Right ventricle myocardium superior (tissue), 1 donor: ENCODE measurements at regions not wholly inside any gene's neighbourhood (a gene's known extent, or its start where the extent isn't known, plus 50 kb on each side); places are given as distances from the start of the nearest gene placed in this dataset.
"Not testable (repeated sequence)": the region's sequence is repeated elsewhere in the genome, so short reads cannot be mapped to it uniquely, and the experiment has no call there.

Experiments used
- ATAC-seq: fragments of 200-7000 bp; cut with Tn5 transposase; one replicate; pipeline ENCODE4 v1.9.1; 2020; ENCODE audit warnings: mild to moderate bottlenecking; ENCODE audit not compliant: poor library complexity
- DNase-seq: peaks from one replicate; pipeline ENCODE4 v3.0.0-alpha.2; 2020
- intact Hi-C: fragments of 100-400 bp; cut with DNase I; formaldehyde crosslinking; loops from one replicate; pipeline ENCODE4 v1.11.2; 2022
- donor health status: DM: no; HTN: yes; CAD: no; lungs with severe emphysema.

DNA sequence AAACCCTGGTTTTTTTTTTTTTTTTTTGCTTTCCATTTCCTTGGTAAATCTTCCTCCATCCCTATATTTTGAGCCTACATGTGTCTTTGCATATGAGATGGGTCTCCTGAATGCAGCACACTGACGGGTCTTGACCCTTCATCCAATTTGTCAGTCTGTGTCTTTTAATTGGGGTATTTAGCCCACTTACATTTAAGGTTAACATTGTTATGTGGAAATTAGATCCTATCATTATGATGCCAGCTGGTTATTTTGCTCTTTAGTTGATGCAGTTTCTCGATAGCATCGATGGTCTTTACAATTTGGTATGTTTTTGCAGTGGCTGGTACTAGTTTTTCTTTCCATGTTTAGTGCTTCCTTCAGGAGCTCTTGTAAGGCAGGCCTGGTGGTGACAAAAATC, 603.2 kb upstream of the MAP3K7 start:
- DNase-seq, intact Hi-C loops, ATAC-seq: not testable (repeated sequence)

DNA sequence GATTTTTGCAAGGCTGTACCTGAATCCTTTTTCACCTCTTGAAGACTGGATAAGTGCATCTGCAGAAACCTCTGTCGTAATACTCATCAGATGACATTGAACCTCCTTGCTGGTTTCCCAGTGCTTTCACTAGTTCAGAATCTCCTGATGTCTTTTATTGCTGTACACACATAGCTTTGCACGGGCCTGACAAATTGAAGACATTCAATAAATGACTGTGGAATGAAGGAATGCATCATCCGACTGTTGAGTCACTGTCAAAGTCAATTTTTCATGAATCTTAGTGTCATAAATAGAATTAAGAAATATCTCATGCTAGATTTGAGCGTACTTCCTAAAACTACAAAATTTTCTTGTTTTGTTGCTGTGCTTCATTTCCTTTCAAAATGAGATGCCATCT, 598.2 kb upstream of the MAP3K7 start:
- intact Hi-C loops, result no loop called here
- DNase-seq, result no peak
- ATAC-seq, result no peak

DNA sequence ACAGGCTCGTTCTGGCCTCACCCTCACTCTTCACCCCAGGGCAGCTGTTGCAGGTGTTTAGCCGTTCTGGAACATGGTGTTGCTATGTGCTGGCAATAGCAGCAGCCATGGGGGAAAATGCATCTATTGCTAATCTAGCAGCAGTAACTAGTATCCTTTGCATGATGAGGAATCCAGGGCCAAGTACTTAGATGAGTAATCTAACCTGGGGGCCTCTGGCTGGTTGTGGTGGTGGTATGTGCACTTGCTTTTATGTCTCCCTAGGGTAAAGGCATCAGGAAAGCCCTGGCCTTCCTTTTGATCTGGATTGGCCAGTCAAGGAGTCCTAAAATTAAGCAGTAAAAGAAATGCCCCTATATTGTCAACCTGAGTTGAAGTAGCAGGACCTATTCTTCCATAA, 594.5 kb upstream of the MAP3K7 start:
- ATAC-seq (no peak), DNase-seq (no peak)
- intact Hi-C loops, result no loop called here

DNA sequence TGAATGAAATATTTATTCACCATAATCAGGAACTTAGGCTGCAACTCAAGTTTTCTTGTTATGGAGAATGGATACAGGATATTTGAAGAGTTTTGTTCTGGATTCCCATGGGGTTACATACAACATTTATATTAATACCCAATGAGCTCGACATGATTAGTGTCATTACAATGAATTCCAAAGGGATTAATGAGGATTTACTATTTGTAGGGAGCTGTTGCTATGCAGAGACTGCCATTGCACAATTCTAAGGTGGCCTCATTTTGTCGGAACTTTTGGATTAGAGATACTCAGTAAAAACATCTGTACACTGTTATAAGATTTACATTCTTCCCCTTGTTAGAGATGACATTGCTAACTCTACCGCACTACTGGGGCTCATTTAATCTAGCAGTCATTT, 586.8 kb upstream of the MAP3K7 start:
- ATAC-seq, result no peak
- intact Hi-C loops, result no loop called here
- no peak for DNase-seq

DNA sequence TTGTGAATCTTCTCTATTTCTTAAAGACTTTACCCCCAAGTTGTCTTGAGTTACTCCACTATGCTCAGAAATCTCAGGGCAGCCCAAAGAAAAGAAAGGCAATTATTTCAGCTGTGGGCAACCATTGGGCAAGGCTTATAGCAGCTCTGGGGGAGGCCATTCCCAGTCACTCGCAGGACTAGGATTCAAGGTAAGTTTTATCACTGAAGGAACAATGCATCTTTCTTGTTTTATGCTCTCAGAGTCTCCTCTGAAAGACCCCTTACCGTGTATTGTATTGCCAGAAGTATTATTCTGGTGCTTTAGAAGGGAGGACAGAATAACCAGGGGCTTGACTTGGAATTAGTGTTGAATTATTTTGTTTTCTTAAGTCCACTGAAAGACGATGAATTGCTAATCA, 586.3 kb upstream of the MAP3K7 start:
- no peak for DNase-seq
- intact Hi-C loops, result no loop called here
- ATAC-seq, result no peak

DNA sequence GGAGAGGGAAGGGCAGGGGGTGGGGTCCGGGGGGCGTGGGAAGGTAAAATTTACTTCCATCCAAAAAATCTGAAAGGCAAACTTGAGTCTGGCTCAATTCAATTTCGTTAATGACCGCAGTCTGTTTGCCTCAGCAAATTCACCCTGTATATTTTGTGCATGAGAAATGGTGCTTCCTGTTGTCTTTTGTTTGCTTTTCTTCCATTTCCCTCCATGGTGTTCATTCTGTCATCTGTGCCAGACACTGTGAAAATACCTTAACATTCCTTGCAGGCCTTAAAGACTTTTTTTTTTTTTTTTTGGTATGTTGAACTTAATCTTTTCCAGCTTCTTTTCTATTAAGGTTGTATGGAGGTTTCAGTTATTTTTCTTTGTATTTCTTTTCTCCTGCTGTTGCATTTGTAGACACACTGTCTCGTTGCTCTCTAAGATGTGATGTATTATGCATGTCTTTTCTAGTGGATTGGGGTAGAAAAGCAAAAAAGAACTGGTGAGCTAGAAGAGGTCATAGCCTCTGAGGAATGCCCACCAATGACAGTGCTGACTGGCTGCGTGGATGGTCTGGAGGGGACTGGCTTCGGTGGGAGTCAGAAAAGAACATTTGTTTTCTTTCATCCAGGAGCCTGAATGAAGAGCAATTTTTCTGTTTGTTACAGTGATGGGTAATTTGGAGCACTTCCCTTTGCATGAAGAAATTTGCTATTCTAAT, 585.0 kb upstream of the MAP3K7 start:
- no peak for ATAC-seq
- DNase-seq, result no peak
- intact Hi-C loops, result no loop called here

DNA sequence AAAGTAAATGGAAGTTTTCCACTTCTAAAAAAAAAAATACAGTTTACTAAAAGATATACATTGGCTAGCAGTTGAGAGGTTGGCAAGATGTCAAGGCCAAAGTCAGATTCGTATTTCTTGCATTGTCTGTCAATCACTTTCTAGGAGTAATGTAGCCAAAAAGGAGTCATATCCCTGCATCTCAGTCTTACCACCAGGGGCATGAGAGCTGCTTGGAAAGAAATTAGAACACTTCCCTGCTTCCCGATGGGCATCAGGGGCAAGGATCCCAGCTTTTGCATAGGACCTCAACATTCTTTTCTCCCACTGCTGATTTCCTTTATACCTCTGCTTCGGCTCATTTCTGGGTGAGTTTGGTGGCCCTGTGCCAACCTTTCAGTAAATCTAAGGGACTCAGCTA, 581.0 kb upstream of the MAP3K7 start:
- intact Hi-C loops, result no loop called here
- ATAC-seq (no peak), DNase-seq (no peak)

DNA sequence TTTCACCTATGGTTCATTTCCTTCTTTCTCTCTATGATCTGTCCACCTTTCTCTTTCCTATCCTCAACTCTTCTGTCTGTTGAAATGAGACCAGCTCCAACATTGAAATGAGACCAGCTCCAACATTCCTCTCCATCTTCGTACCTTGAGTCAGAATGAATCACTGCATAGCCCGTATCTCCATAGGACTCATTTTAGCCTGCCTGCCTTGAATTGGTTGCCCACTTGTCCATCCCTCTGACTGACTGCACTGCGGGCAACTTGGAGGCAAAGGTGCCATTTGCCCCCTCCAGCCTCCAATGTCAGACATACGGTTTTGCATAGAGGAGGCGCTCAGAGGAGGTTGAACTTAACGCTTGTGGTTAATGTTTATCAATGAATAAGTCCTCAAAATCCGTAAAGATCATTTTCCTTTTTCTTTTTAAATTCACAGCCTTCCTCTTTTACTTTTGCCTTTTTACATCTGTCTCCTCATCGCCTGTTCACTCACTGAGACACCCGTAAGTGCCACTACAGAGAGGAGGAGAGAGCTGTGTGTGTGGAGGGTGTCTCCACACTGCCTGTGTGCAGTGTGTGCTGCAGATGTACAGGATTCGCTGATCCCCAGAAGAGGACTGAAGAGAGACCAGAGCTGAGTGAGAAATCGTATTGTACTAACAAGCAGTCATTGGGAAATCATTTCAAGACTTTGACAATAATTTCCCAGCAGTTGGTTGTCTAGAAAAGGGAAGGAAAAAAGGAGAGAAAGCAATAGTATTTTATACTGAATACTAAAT, 579.6 kb upstream of the MAP3K7 start:
- DNase-seq (no peak), ATAC-seq (no peak)
- intact Hi-C loops, result no loop called here

DNA sequence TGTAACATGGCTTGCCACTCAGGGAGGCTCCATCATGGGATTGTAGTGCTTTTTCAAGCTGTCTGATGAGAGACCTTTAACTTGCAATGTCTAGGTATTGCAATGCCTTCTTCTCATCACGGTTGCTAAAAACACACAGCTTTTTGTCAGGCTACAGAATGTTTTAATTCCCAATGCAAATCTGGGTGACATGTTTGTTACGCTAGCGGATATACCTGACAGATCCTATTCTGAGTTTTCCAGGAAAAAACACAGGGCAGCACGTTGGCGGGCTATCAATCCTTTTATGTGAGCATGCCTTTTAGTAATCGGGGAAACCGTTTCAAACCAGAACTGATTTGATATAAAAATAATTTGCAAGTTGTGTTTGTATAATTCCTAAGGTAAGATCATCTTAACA, 577.2 kb upstream of the MAP3K7 start:
- ATAC-seq (no peak), DNase-seq (no peak)
- intact Hi-C loops, result no loop called here

DNA sequence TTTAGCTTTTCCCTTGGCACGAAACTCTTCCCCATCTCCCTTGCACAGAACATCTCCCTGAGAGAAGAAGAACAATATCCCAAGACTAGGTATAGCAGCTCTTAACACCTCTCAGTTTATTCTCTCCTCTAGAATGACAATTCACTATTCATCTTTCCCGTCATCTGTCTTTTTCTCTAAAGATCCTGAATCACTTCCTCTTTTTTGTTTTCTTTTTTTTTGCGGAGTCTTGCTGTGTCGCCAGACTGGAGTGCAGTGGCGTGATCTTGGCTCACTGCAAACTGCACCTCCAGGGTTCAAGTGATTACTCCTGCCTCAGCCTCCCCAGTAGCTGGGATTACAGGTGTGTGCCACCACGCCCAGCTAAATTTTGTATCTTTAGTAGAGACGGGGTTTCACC, 574.4 kb upstream of the MAP3K7 start:
- DNase-seq, result no peak
- ATAC-seq, result no peak
- intact Hi-C loops, result no loop called here

DNA sequence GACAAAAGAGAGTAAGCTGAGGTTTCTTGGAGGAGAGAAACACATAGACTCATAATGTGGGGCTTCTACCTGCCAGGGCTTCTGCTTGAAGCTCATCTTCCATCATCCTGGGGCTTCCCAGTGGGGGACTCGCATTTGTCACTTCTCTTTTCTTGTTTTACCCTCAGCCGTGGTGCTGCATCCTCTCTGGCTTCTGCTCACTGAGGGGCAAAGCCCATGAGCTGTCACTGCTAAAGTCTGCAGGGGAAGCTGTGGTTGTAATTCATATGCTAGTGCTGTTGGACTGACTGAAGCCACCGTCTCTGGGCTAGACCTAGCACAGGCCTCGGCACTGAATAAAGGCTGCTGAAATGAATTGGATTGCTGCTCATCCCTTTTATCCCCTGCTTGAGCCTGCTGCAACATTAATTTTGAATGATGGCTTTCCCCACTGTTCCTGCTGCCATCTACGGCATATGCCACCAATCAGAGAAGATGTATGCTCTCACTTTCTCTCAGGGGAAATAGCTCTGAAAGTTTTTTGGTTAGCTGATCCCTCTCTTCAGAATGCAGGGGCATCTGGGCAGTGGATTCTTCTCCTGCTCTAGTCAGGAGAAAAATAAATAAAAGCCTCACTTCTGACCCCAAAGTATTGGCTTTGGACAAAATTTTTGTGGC, 568.4 kb upstream of the MAP3K7 start:
- no peak for ATAC-seq
- no peak for DNase-seq
- intact Hi-C loops, result no loop called here

DNA sequence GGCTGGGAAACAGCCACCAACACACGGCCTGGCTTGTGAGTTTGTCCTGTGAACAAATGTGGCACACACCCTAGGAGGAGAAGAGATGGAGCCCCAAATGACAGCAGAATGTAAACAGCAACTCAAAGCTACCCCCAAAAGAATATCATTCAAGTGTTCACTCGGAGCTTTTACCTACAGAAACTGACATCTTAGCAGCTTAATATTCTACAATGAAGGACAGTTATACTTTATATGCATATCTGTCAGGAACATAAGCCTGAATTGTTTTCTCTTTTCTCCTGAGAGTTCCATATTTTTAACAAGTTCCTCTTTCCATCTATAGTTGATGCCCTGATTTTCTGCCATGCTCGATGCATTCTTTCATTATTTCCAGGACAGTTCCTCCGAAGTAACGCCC, 566.0 kb upstream of the MAP3K7 start:
- intact Hi-C loops, result no loop called here
- DNase-seq (no peak), ATAC-seq (no peak)

DNA sequence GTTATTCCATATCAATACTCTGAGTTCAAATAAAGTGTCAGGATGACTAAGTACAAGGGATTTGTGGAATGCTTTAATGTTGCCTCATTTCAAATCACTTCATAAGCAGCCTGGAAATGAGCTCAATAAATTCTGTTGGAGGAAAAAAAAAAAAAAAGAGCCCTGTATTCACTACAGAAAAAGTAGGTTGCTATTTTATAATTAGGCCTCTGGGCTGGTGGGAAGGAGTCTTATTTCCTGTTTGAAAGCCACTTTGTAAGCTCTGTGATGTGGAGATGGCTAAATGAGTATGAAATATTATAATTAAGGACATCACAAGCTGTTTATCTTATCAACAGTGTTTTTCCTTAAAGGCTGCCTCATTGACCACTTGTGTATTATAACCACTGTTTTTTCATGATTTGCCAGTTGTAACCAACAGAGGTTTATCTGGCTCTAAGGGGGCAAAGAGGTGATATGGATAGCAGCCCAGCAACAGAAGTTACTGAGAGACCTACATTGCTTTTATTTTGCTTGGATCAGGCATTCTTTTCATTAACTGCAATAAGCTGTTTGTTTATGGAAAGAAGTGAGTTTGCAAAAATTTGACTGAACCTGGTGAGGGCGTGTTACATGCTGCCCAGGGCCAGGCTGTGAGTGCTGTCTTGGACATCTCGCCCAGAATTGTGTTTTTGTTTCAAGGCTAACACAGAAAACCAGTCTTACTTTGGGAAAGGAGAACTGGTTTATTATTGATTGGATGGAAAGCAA, 563.3 kb upstream of the MAP3K7 start:
- DNase-seq (no peak), ATAC-seq (no peak)
- intact Hi-C loops, result no loop called here

DNA sequence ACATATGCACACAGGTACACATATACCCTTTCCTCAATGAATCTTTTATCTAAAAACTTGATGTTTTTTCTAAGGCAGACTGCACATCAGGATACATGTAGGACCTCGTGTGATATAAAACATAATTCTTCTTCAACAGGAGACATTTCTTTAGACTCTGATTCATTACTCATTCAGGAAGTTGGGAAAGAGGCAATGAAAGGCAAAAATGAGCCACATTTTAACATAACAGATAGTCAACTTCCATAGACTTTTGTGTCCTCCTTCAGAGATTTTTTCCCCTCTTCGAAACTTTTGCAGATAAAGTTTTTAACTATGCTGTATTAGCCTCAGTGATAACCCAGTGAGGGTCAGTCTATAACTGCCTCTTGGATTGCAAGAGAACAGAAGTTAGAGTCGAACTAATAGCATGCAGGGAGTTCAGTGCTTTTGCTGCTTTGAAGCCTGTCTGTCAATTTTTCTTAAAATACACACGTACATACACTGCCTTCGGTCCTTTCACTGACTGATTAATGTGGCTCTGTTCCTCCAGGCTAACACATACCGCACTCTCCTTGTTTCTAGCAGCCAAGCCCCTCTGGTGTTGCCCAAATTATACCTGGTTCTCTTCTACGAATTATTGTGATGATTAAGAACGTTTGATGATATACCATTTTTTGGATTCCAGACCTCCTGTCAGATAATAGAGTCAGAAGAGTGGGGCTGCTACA, 562.5 kb upstream of the MAP3K7 start:
- no peak for DNase-seq
- ATAC-seq, result no peak
- intact Hi-C loops, result no loop called here

DNA sequence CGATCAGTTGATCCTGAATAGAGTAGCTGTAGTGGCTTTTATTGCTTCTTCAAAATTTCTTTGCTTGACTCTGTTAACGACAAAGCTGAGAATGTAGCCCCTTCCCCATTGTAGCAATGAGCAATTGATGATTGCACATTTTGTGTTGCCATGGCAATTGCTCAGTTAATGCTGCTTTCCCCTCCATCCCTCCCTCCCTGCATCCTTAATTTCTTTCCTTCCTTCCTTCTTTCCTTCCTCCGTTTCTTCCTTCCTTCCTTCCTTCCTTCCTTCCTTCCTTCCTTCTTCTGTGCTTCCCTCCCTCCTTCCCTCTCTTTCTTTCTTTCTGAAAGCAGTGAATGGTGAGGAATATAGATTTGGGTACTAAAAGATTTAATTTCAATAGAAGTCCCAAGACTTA, 557.3 kb upstream of the MAP3K7 start:
- DNase-seq (no peak), ATAC-seq (no peak)
- intact Hi-C loops, result no loop called here

DNA sequence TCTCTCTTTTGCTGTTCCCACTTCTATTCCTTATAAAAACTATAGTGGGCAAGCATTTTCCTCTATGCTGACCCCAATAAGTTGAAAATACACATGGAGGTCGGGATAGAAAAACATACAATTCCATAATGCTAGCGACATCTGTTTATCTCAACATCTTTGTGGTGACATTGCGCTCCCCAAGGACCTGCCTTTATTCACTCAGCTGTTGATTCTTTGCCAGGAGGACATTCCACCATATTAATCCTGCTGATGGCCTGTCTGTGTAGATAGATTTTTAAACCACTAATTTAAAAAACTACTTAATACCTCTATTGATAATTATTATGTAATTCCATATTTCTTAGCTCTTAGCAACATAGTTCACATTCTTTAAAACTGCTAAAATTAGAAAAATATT, 555.3 kb upstream of the MAP3K7 start:
- DNase-seq (no peak), ATAC-seq (no peak)
- intact Hi-C loops, result no loop called here

DNA sequence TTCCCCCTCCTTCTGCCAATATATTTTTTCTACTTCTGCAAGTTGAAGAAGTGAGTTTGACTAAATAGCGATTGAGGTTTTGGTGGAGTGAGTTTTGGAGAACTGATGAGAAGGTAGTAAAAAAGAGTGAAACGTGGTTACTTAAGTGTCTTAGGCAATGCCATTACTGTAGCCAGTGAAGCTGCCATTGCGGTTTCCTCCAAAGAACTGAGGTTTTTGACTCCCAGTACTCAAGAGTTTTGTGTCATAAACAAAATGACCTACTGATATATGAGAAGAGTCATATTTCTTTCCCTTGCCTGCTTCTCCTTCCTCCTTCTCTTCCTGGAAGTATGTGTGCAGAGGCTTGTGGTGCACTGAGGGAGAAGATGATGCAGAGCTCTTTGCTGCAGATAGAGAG, 554.5 kb upstream of the MAP3K7 start:
- intact Hi-C loops, result no loop called here
- ATAC-seq, result no peak

DNA sequence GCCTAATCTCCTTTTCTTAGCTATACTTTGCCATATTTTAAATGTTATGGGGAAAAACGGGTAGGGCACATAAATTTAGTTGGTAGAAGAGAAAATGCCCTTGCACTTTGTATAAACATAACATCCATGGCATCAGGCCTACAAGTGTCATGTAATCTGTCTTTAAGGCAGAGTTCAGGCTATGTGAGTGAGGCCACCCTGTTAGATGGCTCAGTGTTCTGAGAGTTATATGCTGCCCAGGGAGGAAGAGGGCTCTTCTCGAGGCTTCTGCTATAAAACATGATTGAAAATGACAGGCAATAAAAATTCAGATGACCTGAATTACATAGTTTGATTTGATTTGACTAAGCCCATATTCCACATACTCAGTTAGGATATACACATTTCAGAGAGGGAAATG, 553.6 kb upstream of the MAP3K7 start:
- ATAC-seq (no peak), DNase-seq (no peak)
- intact Hi-C loops, result no loop called here

More for the DNA sequence above, 554.5 kb upstream of the MAP3K7 start:
- no peak for DNase-seq

DNA sequence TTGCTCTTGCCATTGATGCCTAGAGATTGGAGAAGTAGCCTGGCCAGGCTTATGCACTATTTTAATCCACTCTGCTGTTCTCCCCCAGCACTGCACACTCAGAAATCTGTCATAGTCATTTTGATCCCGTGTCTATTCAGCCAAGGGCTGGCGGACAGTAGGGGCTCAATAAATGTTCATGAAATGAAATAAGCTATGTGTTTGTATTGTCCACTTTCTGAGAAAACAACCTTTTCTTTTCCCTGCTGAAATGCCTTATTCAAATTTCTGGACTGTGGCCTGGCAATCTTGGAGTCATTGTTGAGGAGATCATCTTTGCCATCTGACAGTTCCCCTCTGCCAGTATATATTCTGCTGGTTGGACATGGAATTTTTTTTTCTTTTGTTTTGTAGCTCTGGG, 550.4 kb upstream of the MAP3K7 start:
- ATAC-seq, result no peak
- no peak for DNase-seq
- intact Hi-C loops, result no loop called here
